ENCODE measurements at regions not wholly inside any gene's neighbourhood (a gene's known extent, or its start where the extent isn't known, plus 50 kb on each side); places are given as distances from the start of the nearest gene placed in this dataset.

- DNase-seq (ENCODE audit: low spot score): no peak
These were observed 159.1 kb upstream of the USP24 start for GRCh38 chr1:55374216-55374615.

GRCh38 chr1:55369474-55369873 is 154.3 kb upstream of the USP24 start:
- no peak for DNase-seq (ENCODE audit: low spot score)

DNA sequence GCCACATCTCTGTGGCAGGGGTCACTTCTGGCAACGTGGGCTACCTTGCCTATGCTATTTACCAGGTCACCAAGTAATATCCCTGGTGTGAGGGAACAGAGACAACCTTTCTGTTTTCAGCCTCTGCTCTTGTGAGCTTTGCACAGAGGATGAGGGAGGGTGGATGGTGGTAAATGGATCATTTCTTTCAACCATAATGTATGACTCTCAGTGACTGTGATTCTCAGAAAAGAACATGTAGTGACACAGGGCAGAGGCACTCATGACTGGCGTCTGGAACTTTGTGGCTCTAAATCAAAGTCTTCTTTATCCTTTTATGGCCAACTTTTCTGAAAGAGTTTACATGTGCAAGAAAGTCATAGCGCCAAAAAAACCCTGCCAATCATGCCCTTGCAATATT is 153.5 kb upstream of the USP24 start:
- no peak for DNase-seq (ENCODE audit: low spot score)

DNA sequence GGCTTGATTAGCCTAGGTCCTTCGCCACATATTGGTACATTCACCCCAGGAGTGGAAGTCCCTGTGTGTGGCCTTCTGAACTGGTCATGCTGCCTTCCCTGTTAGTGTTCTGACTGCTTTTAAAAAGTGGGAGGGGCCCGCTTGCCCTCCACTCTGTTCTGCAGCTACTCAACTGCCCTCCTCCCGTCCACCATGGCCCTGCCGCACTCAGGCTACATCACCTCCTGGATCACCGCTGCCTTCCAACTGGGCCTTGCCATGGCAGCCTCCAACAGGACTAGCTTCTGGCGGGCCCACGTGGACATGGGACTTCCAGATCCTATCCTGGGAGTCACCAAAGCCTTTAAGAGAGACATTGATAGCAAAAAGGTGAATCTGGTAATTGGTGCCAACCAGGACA is 152.1 kb upstream of the USP24 start:
- DNase-seq (ENCODE audit: low spot score): no peak

- no peak for DNase-seq (ENCODE audit: low spot score)
These were observed 149.1 kb upstream of the USP24 start for GRCh38 chr1:55364216-55364615.

DNA sequence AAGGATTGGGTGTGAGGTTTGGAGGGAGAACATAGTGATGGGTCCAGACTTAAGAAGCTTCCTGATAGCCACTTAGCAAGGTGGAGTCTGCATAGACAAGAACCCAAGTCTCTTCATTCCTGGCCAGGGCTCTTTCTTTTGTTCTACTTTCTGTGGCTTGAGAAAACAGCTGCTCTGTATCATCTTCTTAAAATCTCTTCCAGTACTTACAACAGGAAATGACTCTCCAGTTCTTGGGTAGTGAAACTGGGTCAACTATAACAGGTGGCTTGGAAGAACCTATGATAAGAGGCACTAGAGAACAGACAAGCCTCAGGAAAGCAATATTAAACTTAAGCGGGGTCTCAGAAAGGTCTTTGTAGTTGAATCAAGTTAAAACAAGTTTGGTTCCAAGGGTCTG is 148.1 kb upstream of the USP24 start:
- peak; percentile 27 for DNase-seq (ENCODE audit: low spot score)

DNA sequence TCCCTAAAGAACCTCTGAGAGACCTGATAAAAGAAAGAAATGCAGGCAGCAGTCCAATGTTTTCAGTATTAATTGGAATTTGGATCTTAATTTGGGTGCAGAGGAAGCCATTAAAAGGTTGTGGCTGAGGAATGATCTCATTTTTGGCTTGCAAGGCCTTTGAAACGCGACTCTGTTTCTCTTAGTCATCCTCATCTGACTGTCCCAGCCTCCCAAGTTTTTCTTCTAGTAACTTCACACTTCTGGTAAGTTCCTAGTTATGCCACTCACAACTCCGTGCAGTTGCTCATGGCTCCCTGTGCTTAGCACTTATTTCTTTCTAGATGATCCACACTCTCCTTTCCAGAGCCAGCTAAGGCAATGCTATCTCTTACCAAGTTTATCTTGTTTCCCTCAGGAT is 147.4 kb upstream of the USP24 start:
- DNase-seq (ENCODE audit: low spot score): no peak

DNA sequence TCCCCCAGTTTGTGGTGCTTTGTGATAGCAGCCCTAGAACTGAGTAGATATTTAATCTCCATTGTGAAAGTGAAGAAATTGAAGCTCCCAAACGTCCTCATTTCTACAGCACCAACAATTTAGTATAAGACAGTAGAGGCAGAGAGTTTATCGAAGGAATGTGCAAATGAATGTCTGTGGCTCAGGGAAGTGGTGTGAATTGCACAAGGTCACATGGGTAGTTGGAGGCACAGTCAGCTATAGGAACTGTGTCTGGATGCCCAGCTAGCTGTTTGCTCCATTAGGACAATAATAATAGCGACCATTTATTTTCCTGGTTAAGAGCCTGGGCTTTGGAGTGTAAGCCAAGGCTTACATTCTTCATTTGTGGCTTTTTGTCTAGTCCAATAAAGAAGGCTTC is 144.4 kb upstream of the USP24 start:
- no peak for DNase-seq (ENCODE audit: low spot score)

DNA sequence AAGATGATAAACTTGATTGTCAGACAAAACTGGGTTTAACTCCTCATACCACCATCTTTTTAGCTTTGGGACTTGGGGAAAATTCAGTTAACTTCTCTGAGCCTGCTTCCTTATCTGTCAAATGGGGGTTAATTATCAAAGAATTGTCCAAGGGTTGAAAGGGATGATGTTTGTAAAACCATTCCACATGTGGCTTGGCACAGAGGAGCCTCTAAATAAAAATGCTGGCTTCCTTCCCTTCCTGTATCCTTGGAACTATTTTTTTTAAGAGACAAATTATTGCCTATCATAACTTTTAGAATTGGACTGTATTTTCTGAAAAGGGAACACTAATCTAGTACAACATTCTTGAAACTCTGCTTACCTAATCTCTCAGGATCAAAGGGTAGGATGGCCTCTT is 143.4 kb upstream of the USP24 start:
- no peak for DNase-seq (ENCODE audit: low spot score)

DNA sequence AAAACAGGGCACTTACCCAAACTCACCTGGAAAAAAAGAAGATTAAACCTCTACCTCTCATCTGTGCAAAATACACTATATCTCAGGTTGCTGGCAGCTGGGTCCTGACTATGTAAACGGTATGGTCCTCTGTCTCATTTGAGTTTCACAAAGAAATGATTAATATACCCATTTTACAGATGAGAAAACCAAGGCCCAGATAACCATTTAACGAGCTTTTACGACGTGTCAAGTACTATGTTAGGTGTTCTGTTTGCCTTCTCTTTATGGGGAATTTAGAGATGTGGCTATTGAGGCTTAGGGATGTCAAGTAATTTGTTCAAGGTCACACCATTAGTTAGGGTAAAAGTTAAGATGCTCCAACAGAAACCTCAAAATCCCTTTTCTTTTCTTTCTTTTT is 140.4 kb upstream of the USP24 start:
- DNase-seq (ENCODE audit: low spot score): no peak

GRCh38 chr1:55353707-55354620 is 138.8 kb upstream of the USP24 start:
- no peak for DNase-seq (ENCODE audit: low spot score)

- no peak for DNase-seq (ENCODE audit: low spot score)
These were observed 137.6 kb upstream of the USP24 start for GRCh38 chr1:55352811-55353180.

GRCh38 chr1:55352080-55352810 is 137.1 kb upstream of the USP24 start:
- DNase-seq (ENCODE audit: low spot score): no peak

DNA sequence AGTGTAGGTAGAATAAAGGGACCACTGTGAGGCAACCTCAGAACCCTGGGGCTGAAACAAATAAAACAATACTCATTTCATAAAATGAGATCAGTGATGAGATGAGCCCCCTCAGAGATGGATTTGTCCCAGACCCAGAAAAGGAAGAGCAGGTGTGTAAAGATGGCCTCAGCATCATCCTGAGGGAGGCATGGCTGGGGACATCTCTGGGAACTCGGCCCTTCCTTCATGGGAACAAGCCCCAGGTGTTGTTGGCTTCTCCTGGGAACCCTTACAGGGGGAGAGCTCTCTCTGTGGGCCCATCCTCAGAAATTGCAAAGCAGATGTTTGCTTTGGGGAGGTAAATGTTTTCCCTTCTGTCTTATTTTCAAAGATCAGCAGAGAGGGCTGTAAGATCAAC is 133.2 kb upstream of the USP24 start:
- DNase-seq (ENCODE audit: low spot score): no peak

DNA sequence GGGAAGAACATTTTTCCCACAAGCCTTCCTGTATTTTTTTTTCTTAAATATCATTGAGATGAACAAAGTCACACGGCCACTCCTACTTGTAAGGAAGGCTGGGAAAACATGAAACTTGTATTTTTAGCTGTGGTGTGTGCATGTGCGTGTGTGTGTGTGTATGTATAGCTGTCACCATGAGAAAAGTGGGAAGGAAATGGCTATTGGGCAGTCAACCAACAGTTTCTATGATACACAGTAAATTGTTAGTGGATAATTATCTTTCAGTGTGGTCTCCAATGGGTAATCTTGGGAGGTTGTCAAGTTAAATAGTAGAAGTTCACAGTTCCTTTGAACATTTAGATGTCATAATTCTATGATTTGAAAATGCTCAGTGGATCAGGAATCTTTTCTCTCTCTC is 132.7 kb upstream of the USP24 start:
- DNase-seq (ENCODE audit: low spot score): no peak

DNA sequence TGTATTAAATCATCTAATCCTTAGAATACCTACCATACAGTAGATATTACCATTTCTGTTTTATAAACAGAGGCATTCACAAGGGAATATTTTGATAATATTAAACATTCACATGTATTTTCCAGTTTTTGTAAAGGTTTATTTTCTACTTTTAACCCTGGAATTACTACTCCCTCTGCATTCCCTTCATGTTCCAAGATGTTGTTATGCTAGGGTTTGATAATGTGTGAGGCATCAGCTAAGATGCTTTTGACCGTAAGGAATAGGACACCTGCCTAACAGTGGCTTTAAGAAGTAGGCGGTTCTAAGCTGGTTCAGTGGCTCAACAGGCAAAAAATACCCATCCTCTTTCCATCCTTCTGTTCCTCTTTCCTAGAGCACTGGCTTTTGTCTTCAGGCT is 131.9 kb upstream of the USP24 start:
- no peak for DNase-seq (ENCODE audit: low spot score)

- DNase-seq (ENCODE audit: low spot score): no peak
These were observed 131.4 kb upstream of the USP24 start for GRCh38 chr1:55346586-55346985.

DNA sequence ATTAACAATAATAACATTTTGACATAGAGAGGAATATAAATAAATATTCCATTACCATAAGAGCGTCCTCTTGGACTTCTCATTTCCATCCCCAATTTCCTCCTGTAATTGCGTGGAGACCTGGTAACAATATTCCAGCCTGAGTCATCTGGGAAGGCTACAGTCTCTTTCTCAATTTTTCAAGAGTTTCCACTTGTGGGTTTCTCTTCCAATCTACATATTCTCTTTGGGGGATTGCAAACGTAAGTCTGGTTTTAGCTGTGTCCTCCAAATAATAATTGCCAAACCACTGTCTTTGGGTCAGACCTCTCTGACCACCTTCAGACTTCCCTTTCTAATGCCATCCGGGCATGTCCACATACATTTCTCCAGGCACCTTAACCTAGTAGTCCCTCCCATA is 124.5 kb upstream of the USP24 start:
- DNase-seq (ENCODE audit: low spot score): no peak

- DNase-seq (ENCODE audit: low spot score): no peak
These were observed 123.3 kb upstream of the USP24 start for GRCh38 chr1:55338448-55338820.

GRCh38 chr1:55337801-55338447 is 122.8 kb upstream of the USP24 start:
- DNase-seq (ENCODE audit: low spot score): peak; percentile 36

GRCh38 chr1:55334797-55335196 is 119.6 kb upstream of the USP24 start:
- DNase-seq (ENCODE audit: low spot score): no peak

- no peak for DNase-seq (ENCODE audit: low spot score)
These were observed 119.0 kb upstream of the USP24 start for GRCh38 chr1:55334160-55334559.

- DNase-seq (ENCODE audit: low spot score): no peak
These were observed 118.3 kb upstream of the USP24 start for GRCh38 chr1:55333461-55333860.

Measured in activated CD4-positive, alpha-beta T cell treated with anti-CD3 and anti-CD28 coated beads, Interleukin-2, Interleukin-4, amounts not matched to agents 100 ng/mL and 50 ng/mL, durations not matched to agents 16 hours and 8 hours (primary cell).